Type B pancreatic cell (in vitro differentiated cells): ENCODE measurements at regions not wholly inside any gene's neighbourhood (a gene's known extent, or its start where the extent isn't known, plus 50 kb on each side); places are given as distances from the start of the nearest gene placed in this dataset.

Experiments
- DNase-seq: peaks from one replicate; pipeline ENCODE4 v3.0.0; 2021; ENCODE audit warnings: mixed read lengths; ENCODE audit not compliant: unreplicated experiment; ENCODE audit errors: extremely low spot score
- H3K27ac Mint-ChIP-seq: 2 replicates; pipeline ENCODE4 v1.8.0; 2021; ENCODE audit warnings: mild to moderate bottlenecking, mixed read lengths
- H3K27me3 Mint-ChIP-seq: 2 replicates; pipeline ENCODE4 v1.8.0; 2021; ENCODE audit warnings: mixed read lengths
- H3K36me3 Mint-ChIP-seq: 2 replicates; pipeline ENCODE4 v1.8.0; 2021; ENCODE audit warnings: mixed read lengths
- H3K4me1 Mint-ChIP-seq: one replicate; pipeline ENCODE4 v1.8.0; 2021; ENCODE audit warnings: mixed read lengths; ENCODE audit not compliant: unreplicated experiment
- H3K4me3 Mint-ChIP-seq: 2 replicates; pipeline ENCODE4 v1.8.0; 2021; ENCODE audit warnings: mild to moderate bottlenecking, mixed read lengths
- H3K9me3 Mint-ChIP-seq: 2 replicates; pipeline ENCODE4 v1.8.0; 2021; ENCODE audit warnings: mixed read lengths
- CTCF ChIP-seq: fragments of 200-600 bp; sonication (generic); conservative IDR thresholded peaks from 2 replicates; pipeline ENCODE4 v1.5.0; 2021; ENCODE audit warnings: antibody characterized with exemption, mild to moderate bottlenecking

GRCh38 chr7:80278737-80279136 is 144.1 kb downstream of the GNAI1 start:
- Mint-ChIP-seq H3K36me3 (no peaks in the 10 kb centered on the region), H3K27me3 (no peaks in the 10 kb centered on the region), H3K4me3 (no peak overlapping the region), H3K27ac (no peak overlapping the region), H3K4me1 (peaks cover 11% of the 10 kb centered on the region), H3K9me3 (peaks cover 8% of the 10 kb centered on the region)
- no peak for DNase-seq
- TF ChIP-seq CTCF, result no peak

GRCh38 chr7:80277434-80278427 is 143.1 kb downstream of the GNAI1 start:
- Mint-ChIP-seq H3K9me3 (peaks cover under 1% of the 10 kb centered on the region), H3K27ac (peak overlapping the region; percentile 4)

More at GRCh38 chr7:80277434-80278427, 143.1 kb downstream of the GNAI1 start:
- no peak for DNase-seq
- no peak overlapping the region for H3K4me3 Mint-ChIP-seq
- H3K4me1 Mint-ChIP-seq, result peaks cover 11% of the 10 kb centered on the region
- H3K36me3 Mint-ChIP-seq, result no peaks in the 10 kb centered on the region
- no peaks in the 10 kb centered on the region for H3K27me3 Mint-ChIP-seq
- TF ChIP-seq CTCF, result no peak
